IPS-NIHi7 (cell line): ENCODE measurements at regions not wholly inside any gene's neighbourhood (a gene's known extent, or its start where the extent isn't known, plus 50 kb on each side); places are given as distances from the start of the nearest gene placed in this dataset.
"Not testable (repeated sequence)": the region's sequence is repeated elsewhere in the genome, so short reads cannot be mapped to it uniquely, and the experiment has no call there.

Source experiments
- DNase-seq: peaks from one replicate; pipeline ENCODE4 v3.0.0; 2012; ENCODE audit warnings: mixed read lengths; ENCODE audit errors: extremely low spot score

DNA sequence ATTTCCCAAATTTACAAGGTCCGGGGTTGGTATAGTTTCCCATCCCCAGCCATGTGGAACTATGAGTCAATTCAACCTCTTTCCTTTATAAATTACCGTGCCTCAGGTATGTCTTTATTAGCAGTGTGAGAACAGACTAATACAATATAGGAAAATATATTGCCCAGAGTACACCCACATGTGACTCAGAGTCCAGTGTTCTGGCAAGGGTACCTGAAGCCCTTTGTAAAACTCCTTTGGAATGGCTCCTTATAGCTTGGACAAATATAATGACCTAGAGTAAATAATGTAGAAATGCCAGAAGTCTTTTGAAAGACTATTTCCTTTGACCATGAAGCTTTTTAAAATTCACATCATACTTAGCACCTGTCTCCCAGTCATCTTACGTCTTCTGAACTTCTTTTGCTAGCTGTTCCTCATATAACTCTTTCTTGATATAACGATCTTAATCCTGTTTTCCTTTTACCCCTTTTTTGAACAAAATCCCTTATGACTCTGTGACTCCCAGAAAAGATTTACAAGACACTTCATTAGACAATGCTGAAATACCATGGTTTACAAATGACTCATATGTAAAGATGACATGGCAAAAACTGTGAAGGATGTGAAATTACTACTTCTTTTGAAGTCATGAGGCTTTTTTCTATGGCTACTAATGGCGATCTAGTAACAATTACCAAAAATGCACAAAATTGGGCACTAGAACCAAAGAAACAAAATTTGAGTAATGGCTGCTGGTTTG is 408.9 kb downstream of the NAP1L3 start:
- no peak for DNase-seq

- peak; percentile 11 for DNase-seq
Observed at GRCh38 chrX:93259029-93259428, 414.3 kb downstream of the NAP1L3 start.

GRCh38 chrX:93242897-93243296 is 430.5 kb downstream of the NAP1L3 start:
- DNase-seq: no peak

- not testable (repeated sequence) for DNase-seq
Observed at GRCh38 chrX:93235494-93236256, 437.7 kb downstream of the NAP1L3 start.

DNA sequence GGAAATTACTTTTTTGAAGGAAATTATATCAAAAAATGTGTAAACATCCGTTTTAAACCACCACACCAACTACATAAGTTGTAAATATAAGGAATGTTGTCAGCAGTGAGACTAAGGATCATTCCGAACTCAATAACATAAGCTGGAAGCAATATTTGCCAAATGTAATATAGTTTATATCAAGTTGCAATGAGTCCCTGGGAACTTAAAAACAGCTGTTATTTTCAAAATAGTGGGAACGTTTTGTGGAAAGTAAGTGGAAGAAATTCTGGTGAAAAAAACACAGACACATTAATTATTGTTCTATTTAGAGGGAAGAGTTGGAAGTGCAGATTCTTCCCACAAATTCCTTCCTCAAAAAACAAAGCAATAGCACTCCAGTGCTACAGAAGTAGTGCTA is 444.3 kb downstream of the NAP1L3 start:
- no peak for DNase-seq
